Mesendoderm (in vitro differentiated cells): ENCODE measurements at regions not wholly inside any gene's neighbourhood (a gene's known extent, or its start where the extent isn't known, plus 50 kb on each side); places are given as distances from the start of the nearest gene placed in this dataset.

Experiments used
- DNase-seq: peaks from one replicate; pipeline ENCODE4 v3.0.0; 2013
- H2AK5ac ChIP-seq: 2 replicates; pipeline ENCODE4 v1.6.1; 2013; ENCODE audit warnings: low read length, inconsistent platforms
- H2BK120ac ChIP-seq: 2 replicates; pipeline ENCODE4 v1.6.1; 2013; ENCODE audit warnings: low read depth, mild to moderate bottlenecking, low read length, moderate library complexity, mixed read lengths
- H2BK15ac ChIP-seq: replicated peaks from 2 replicates; pipeline ENCODE4 v1.6.1; 2013; ENCODE audit warnings: low read depth, mild to moderate bottlenecking, moderate library complexity
- H2BK5ac ChIP-seq: 2 replicates; pipeline ENCODE4 v1.6.1; 2013; ENCODE audit warnings: low read length, inconsistent platforms
- H3K18ac ChIP-seq: 2 replicates; pipeline ENCODE4 v1.6.1; 2013; ENCODE audit warnings: mild to moderate bottlenecking, low read length, mixed read lengths
- H3K23ac ChIP-seq: one replicate; pipeline ENCODE4 v1.6.1; 2013; ENCODE audit warnings: low read length
- H3K27ac ChIP-seq: 2 replicates; pipeline ENCODE4 v1.5.1; 2013; ENCODE audit warnings: low read depth, mild to moderate bottlenecking, inconsistent platforms, low read length, moderate library complexity
- H3K27me3 ChIP-seq: 2 replicates; pipeline ENCODE4 v1.6.1; 2013; ENCODE audit warnings: low read length, control low read depth, mild to moderate bottlenecking, inconsistent platforms; ENCODE audit not compliant: insufficient read depth, poor library complexity
- H3K36me3 ChIP-seq: 2 replicates; pipeline ENCODE4 v1.6.1; 2013; ENCODE audit warnings: low read length, inconsistent platforms; ENCODE audit not compliant: control insufficient read depth, insufficient read depth
- H3K4ac ChIP-seq: one replicate; pipeline ENCODE4 v1.6.1; 2013; ENCODE audit warnings: low read depth, mild to moderate bottlenecking, low read length, moderate library complexity
- H3K4me1 ChIP-seq: 2 replicates; pipeline ENCODE4 v1.6.1; 2013; ENCODE audit warnings: low read depth, low read length, inconsistent platforms; ENCODE audit not compliant: control insufficient read depth
- H3K4me2 ChIP-seq: 2 replicates; pipeline ENCODE4 v1.6.1; 2013; ENCODE audit warnings: low read length
- H3K4me3 ChIP-seq: 2 replicates; pipeline ENCODE4 v1.5.1; 2013; ENCODE audit warnings: mild to moderate bottlenecking, low read length
- H3K56ac ChIP-seq: one replicate; pipeline ENCODE4 v1.6.1; 2013; ENCODE audit warnings: low read length
- H3K79me1 ChIP-seq: 2 replicates; pipeline ENCODE4 v1.6.1; 2013; ENCODE audit warnings: low read length, inconsistent platforms
- H3K79me2 ChIP-seq: 2 replicates; pipeline ENCODE4 v1.6.1; 2013; ENCODE audit warnings: mild to moderate bottlenecking, low read length; ENCODE audit not compliant: control insufficient read depth, insufficient read depth
- H3K9ac ChIP-seq: 2 replicates; pipeline ENCODE4 v1.6.1; 2013; ENCODE audit warnings: low read length, inconsistent platforms
- H4K5ac ChIP-seq: one replicate; pipeline ENCODE4 v1.6.1; 2013; ENCODE audit warnings: low read length
- H4K8ac ChIP-seq: one replicate; pipeline ENCODE4 v1.6.1; 2013; ENCODE audit warnings: low read depth, mild to moderate bottlenecking, control low read depth, low read length, moderate library complexity
- WGBS: extraction: QIAGEN DNeasy Blood & Tissue Kit; methylation state at CpG from one replicate; pipeline ENCODE4 v1.1.7; 2013; ENCODE audit warnings: low lambda C conversion rate, missing lambda C conversion rate; ENCODE audit not compliant: insufficient coverage; ENCODE audit errors: extremely low coverage; 5-methylcytosine and 5-hydroxymethylcytosine counted together

GRCh38 chr14:58848365-58848764 lies 210.6 kb downstream of the DACT1 start:
- no peak overlapping the region for H3K18ac ChIP-seq
- H3K23ac ChIP-seq, result no peak overlapping the region
- no peak overlapping the region for H4K8ac ChIP-seq
- no peaks in the 10 kb centered on the region for H3K79me2 ChIP-seq
- no peak for DNase-seq
- WGBS, result no CpG with 5 or more reads among the region's 8 CpGs
- no peaks in the 10 kb centered on the region for H3K36me3 ChIP-seq
- no peaks in the 10 kb centered on the region for H3K79me1 ChIP-seq
- H4K5ac ChIP-seq, result no peak overlapping the region
- H3K4me3 ChIP-seq, result no peak overlapping the region
- no peaks in the 10 kb centered on the region for H3K4me1 ChIP-seq
- no peak overlapping the region for H2AK5ac ChIP-seq
- H3K4me2 ChIP-seq, result no peak overlapping the region
- H3K27me3 ChIP-seq, result no peaks in the 10 kb centered on the region
- H3K4ac ChIP-seq, result no peak overlapping the region
- H2BK120ac ChIP-seq, result no peak overlapping the region
- no peak overlapping the region for H3K27ac ChIP-seq
- no peak overlapping the region for H3K9ac ChIP-seq
- H2BK5ac ChIP-seq, result no peak overlapping the region
- no peak overlapping the region for H3K56ac ChIP-seq
- no peak overlapping the region for H2BK15ac ChIP-seq

- H3K4me1 ChIP-seq, result no peaks in the 10 kb centered on the region
- H2BK15ac ChIP-seq, result no peak overlapping the region
- H3K79me2 ChIP-seq, result no peaks in the 10 kb centered on the region
- H3K79me1 ChIP-seq, result no peaks in the 10 kb centered on the region
- H3K23ac ChIP-seq, result no peak overlapping the region
- H3K27me3 ChIP-seq, result no peaks in the 10 kb centered on the region
- no peak overlapping the region for H4K8ac ChIP-seq
- DNase-seq, result no peak
- WGBS, result no CpG with 5 or more reads among the region's 4 CpGs
- no peak overlapping the region for H2BK120ac ChIP-seq
- H3K56ac ChIP-seq, result no peak overlapping the region
- no peak overlapping the region for H3K18ac ChIP-seq
- H2BK5ac ChIP-seq, result no peak overlapping the region
- no peak overlapping the region for H3K4me2 ChIP-seq
- no peak overlapping the region for H3K27ac ChIP-seq
- no peak overlapping the region for H4K5ac ChIP-seq
- H3K4me3 ChIP-seq, result no peak overlapping the region
- no peaks in the 10 kb centered on the region for H3K36me3 ChIP-seq
- no peak overlapping the region for H3K9ac ChIP-seq
- H2AK5ac ChIP-seq, result no peak overlapping the region
- H3K4ac ChIP-seq, result no peak overlapping the region
These were observed 211.8 kb downstream of the DACT1 start for GRCh38 chr14:58849601-58850000.

- H2BK5ac ChIP-seq, result no peak overlapping the region
- no peak overlapping the region for H3K9ac ChIP-seq
- H2AK5ac ChIP-seq, result no peak overlapping the region
- no peak overlapping the region for H3K18ac ChIP-seq
- no peak overlapping the region for H2BK120ac ChIP-seq
- no CpG with 5 or more reads among the region's 1 CpG for WGBS
- H3K79me1 ChIP-seq, result no peaks in the 10 kb centered on the region
- no peak overlapping the region for H3K27ac ChIP-seq
- H3K36me3 ChIP-seq, result no peaks in the 10 kb centered on the region
- H4K8ac ChIP-seq, result no peak overlapping the region
- H3K4ac ChIP-seq, result no peak overlapping the region
- H3K4me3 ChIP-seq, result no peak overlapping the region
- no peaks in the 10 kb centered on the region for H3K79me2 ChIP-seq
- no peak overlapping the region for H3K23ac ChIP-seq
- H3K56ac ChIP-seq, result no peak overlapping the region
- H3K27me3 ChIP-seq, result no peaks in the 10 kb centered on the region
- DNase-seq, result no peak
- H3K4me1 ChIP-seq, result no peaks in the 10 kb centered on the region
- H2BK15ac ChIP-seq, result no peak overlapping the region
- no peak overlapping the region for H4K5ac ChIP-seq
- H3K4me2 ChIP-seq, result no peak overlapping the region
These were observed 212.2 kb downstream of the DACT1 start for GRCh38 chr14:58850011-58850410.

- Histone ChIP-seq H3K36me3 (no peaks in the 10 kb centered on the region), H2BK5ac (no peak overlapping the region), H2AK5ac (no peak overlapping the region), H3K4me2 (no peak overlapping the region), H2BK15ac (no peak overlapping the region), H3K9ac (no peak overlapping the region), H4K5ac (no peak overlapping the region), H3K18ac (no peak overlapping the region), H3K4ac (no peak overlapping the region), H3K79me2 (no peaks in the 10 kb centered on the region), H3K27me3 (no peaks in the 10 kb centered on the region), H3K4me1 (no peaks in the 10 kb centered on the region), H3K23ac (no peak overlapping the region), H3K56ac (no peak overlapping the region), H2BK120ac (no peak overlapping the region), H3K79me1 (no peaks in the 10 kb centered on the region), H3K4me3 (no peak overlapping the region), H4K8ac (no peak overlapping the region), H3K27ac (no peak overlapping the region)
- DNase-seq, result no peak
- WGBS, result no CpG with 5 or more reads among the region's 2 CpGs
These were observed 223.8 kb downstream of the DACT1 start for GRCh38 chr14:58861586-58861985.

- Histone ChIP-seq H2BK5ac (no peak overlapping the region), H3K27ac (no peak overlapping the region), H3K79me1 (no peaks in the 10 kb centered on the region), H3K18ac (no peak overlapping the region), H3K36me3 (no peaks in the 10 kb centered on the region), H4K5ac (no peak overlapping the region), H3K9ac (no peak overlapping the region), H4K8ac (no peak overlapping the region), H3K4ac (no peak overlapping the region), H3K4me2 (no peak overlapping the region), H3K4me1 (no peaks in the 10 kb centered on the region), H3K4me3 (no peak overlapping the region), H2BK120ac (no peak overlapping the region), H3K79me2 (no peaks in the 10 kb centered on the region), H3K56ac (no peak overlapping the region), H2AK5ac (no peak overlapping the region), H2BK15ac (no peak overlapping the region), H3K27me3 (no peaks in the 10 kb centered on the region), H3K23ac (no peak overlapping the region)
- 100% methylated on average over 1 of the region's 2 CpGs for WGBS
- DNase-seq, result no peak
These were observed 224.8 kb downstream of the DACT1 start for GRCh38 chr14:58862416-58863160.
